ENCODE measurements at regions not wholly inside any gene's neighbourhood (a gene's known extent, or its start where the extent isn't known, plus 50 kb on each side); places are given as distances from the start of the nearest gene placed in this dataset.

DNA sequence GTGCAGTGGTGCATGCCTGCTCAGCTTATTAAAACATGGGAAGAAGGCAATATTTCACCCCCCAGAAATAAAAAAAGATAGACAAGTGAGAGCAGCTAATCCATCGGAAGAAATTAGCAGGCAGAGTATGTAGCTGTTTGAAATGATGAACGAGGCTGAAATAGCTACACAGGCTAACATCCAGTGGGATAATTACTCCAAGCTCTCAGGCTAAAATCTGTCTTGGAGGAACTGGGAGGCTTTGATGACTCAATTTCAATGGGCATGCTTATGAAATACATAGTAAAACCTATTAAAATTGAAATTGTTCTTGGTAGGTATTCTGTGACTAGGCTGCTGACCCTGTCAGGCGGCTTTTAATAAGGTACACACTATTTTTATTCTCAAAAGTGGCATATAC lies 84.1 kb upstream of the RRP15 start:
- H3K36me3 ChIP-seq (ENCODE audit: low read length) = no peaks in the 10 kb centered on the region
- H3K27ac ChIP-seq (ENCODE audit: low read depth, low read length) = no peak overlapping the region
- no peaks in the 10 kb centered on the region for H3K9me3 ChIP-seq (ENCODE audit: insufficient read depth, low read length)
- H3K79me2 ChIP-seq (ENCODE audit: insufficient read depth, low read length) = no peaks in the 10 kb centered on the region
- no peaks in the 10 kb centered on the region for H3F3A ChIP-seq (ENCODE audit: insufficient read depth)
- H3K27me3 ChIP-seq (ENCODE audit: low read length) = no peaks in the 10 kb centered on the region
- H3K9me2 ChIP-seq (replicated peaks; ENCODE audit: insufficient read depth, low read length) = no peaks in the 10 kb centered on the region
- H3K4me3 ChIP-seq (ENCODE audit: insufficient read depth, low read length, poor library complexity, severe bottlenecking) = no peak overlapping the region
- no peak for TF ChIP-seq EZH2phosphoT487 (conservative IDR thresholded peaks at IDR 0.05; ENCODE audit: low read length)
- no peaks in the 10 kb centered on the region for H4K20me1 ChIP-seq (ENCODE audit: low read depth, low read length)
- H3K9ac ChIP-seq (ENCODE audit: low read length) = no peak overlapping the region
- H2AFZ ChIP-seq (ENCODE audit: low read depth, low read length, severe bottlenecking) = no peak overlapping the region
- no peak overlapping the region for H3K4me2 ChIP-seq (ENCODE audit: low read depth, low read length, poor library complexity, severe bottlenecking)

DNA sequence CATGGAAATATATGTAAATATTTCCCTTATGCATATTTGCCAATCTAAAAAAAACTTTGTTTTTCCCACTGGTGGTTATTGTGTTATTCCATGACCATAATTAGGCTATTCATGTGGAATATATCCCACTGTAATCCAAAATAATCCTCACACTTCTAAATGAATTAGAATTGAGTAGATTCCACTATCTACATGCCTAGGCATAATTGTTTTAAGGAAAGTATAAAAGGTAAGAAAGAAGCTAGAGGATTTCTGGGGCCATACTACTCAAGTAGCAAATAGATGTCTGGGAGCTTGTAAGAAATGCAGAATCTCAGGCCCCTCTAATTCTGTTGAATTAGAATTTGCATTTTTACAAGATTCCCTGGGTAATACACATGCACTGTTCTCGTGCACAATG lies 83.5 kb upstream of the RRP15 start:
- no peaks in the 10 kb centered on the region for H3K36me3 ChIP-seq (ENCODE audit: low read length)
- H3K9me2 ChIP-seq (replicated peaks; ENCODE audit: insufficient read depth, low read length) = no peaks in the 10 kb centered on the region
- no peak overlapping the region for H2AFZ ChIP-seq (ENCODE audit: low read depth, low read length, severe bottlenecking)
- no peak for TF ChIP-seq EZH2phosphoT487 (conservative IDR thresholded peaks at IDR 0.05; ENCODE audit: low read length)
- TF ChIP-seq, protein P1, sequence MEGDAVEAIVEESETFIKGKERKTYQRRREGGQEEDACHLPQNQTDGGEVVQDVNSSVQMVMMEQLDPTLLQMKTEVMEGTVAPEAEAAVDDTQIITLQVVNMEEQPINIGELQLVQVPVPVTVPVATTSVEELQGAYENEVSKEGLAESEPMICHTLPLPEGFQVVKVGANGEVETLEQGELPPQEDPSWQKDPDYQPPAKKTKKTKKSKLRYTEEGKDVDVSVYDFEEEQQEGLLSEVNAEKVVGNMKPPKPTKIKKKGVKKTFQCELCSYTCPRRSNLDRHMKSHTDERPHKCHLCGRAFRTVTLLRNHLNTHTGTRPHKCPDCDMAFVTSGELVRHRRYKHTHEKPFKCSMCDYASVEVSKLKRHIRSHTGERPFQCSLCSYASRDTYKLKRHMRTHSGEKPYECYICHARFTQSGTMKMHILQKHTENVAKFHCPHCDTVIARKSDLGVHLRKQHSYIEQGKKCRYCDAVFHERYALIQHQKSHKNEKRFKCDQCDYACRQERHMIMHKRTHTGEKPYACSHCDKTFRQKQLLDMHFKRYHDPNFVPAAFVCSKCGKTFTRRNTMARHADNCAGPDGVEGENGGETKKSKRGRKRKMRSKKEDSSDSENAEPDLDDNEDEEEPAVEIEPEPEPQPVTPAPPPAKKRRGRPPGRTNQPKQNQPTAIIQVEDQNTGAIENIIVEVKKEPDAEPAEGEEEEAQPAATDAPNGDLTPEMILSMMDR (IDR thresholded peaks at IDR 0.05; ENCODE audit: insufficient read depth, low read length, poor library complexity, severe bottlenecking) = no peak
- no peaks in the 10 kb centered on the region for H4K20me1 ChIP-seq (ENCODE audit: low read depth, low read length)
- H3K9me3 ChIP-seq (ENCODE audit: insufficient read depth, low read length) = no peaks in the 10 kb centered on the region
- H3K4me3 ChIP-seq (ENCODE audit: insufficient read depth, low read length, poor library complexity, severe bottlenecking) = no peak overlapping the region
- no peaks in the 10 kb centered on the region for H3F3A ChIP-seq (ENCODE audit: insufficient read depth)
- H3K79me2 ChIP-seq (ENCODE audit: insufficient read depth, low read length) = no peaks in the 10 kb centered on the region
- H3K27me3 ChIP-seq (ENCODE audit: low read length) = no peaks in the 10 kb centered on the region
- H3K9ac ChIP-seq (ENCODE audit: low read length) = no peak overlapping the region
- no peak overlapping the region for H3K4me2 ChIP-seq (ENCODE audit: low read depth, low read length, poor library complexity, severe bottlenecking)
- no peak overlapping the region for H3K27ac ChIP-seq (ENCODE audit: low read depth, low read length)

DNA sequence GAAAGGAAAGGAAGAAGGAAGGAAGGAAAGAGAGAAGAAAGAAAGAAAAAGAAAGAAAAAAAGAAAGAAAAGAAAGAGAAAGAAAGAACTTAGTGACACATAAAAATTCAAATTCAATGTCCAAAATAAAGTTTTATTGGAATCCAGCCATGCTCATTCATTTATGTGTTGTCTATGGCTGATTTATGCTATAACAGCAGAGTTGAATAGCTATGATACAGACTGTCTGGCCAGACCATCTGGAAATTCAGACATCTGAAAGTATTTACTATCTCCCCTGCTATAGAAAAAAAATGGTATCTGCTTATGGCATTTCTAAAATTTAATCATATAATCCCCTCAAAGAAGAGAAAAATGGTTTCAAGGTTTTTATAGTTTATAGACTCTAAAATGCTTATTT lies 79.4 kb upstream of the RRP15 start:
- H3F3A ChIP-seq (ENCODE audit: insufficient read depth) = no peaks in the 10 kb centered on the region
- no peaks in the 10 kb centered on the region for H3K79me2 ChIP-seq (ENCODE audit: insufficient read depth, low read length)
- H3K36me3 ChIP-seq (ENCODE audit: low read length) = no peaks in the 10 kb centered on the region
- no peak overlapping the region for H3K4me2 ChIP-seq (ENCODE audit: low read depth, low read length, poor library complexity, severe bottlenecking)
- no peaks in the 10 kb centered on the region for H3K9me2 ChIP-seq (replicated peaks; ENCODE audit: insufficient read depth, low read length)
- no peak overlapping the region for H3K9ac ChIP-seq (ENCODE audit: low read length)
- no peak overlapping the region for H3K27ac ChIP-seq (ENCODE audit: low read depth, low read length)
- no peaks in the 10 kb centered on the region for H3K27me3 ChIP-seq (ENCODE audit: low read length)
- H4K20me1 ChIP-seq (ENCODE audit: low read depth, low read length) = no peaks in the 10 kb centered on the region
- TF ChIP-seq EZH2phosphoT487 (conservative IDR thresholded peaks at IDR 0.05; ENCODE audit: low read length) = no peak
- TF ChIP-seq, protein P1 (IDR thresholded peaks at IDR 0.05; ENCODE audit: insufficient read depth, low read length, poor library complexity, severe bottlenecking) = no peak
- no peak overlapping the region for H2AFZ ChIP-seq (ENCODE audit: low read depth, low read length, severe bottlenecking)
- H3K9me3 ChIP-seq (ENCODE audit: insufficient read depth, low read length) = no peaks in the 10 kb centered on the region
- H3K4me3 ChIP-seq (ENCODE audit: insufficient read depth, low read length, poor library complexity, severe bottlenecking) = no peak overlapping the region

DNA sequence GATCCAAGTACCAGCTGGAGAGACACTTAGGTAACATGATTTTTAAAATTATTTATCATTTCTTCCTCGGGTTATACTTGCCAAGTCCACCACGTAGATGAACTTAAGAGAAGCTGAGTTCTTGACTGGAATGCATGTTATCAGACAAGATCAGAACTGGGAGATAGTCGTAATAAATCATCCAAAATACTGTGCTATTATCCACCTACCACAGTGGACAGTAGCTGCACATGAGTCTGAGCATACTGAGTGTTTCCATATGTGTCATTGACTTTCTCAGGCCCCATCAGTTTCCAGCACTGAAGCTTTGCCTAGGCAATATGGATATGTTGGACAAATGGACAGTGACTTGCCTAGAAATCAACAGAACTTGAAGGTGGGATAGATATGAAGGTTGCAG lies 77.9 kb upstream of the RRP15 start:
- H3K9me2 ChIP-seq (replicated peaks; ENCODE audit: insufficient read depth, low read length) = no peaks in the 10 kb centered on the region
- H3K4me2 ChIP-seq (ENCODE audit: low read depth, low read length, poor library complexity, severe bottlenecking) = no peak overlapping the region
- H3K9ac ChIP-seq (ENCODE audit: low read length) = no peak overlapping the region
- no peaks in the 10 kb centered on the region for H4K20me1 ChIP-seq (ENCODE audit: low read depth, low read length)
- H3K79me2 ChIP-seq (ENCODE audit: insufficient read depth, low read length) = no peaks in the 10 kb centered on the region
- TF ChIP-seq EZH2phosphoT487 (conservative IDR thresholded peaks at IDR 0.05; ENCODE audit: low read length) = no peak
- TF ChIP-seq, protein P1 (IDR thresholded peaks at IDR 0.05; ENCODE audit: insufficient read depth, low read length, poor library complexity, severe bottlenecking) = no peak
- no peak overlapping the region for H3K27ac ChIP-seq (ENCODE audit: low read depth, low read length)
- H3K27me3 ChIP-seq (ENCODE audit: low read length) = no peaks in the 10 kb centered on the region
- H3K9me3 ChIP-seq (ENCODE audit: insufficient read depth, low read length) = no peaks in the 10 kb centered on the region
- H3K4me3 ChIP-seq (ENCODE audit: insufficient read depth, low read length, poor library complexity, severe bottlenecking) = no peak overlapping the region
- H3K36me3 ChIP-seq (ENCODE audit: low read length) = no peaks in the 10 kb centered on the region
- H2AFZ ChIP-seq (ENCODE audit: low read depth, low read length, severe bottlenecking) = no peak overlapping the region
- no peaks in the 10 kb centered on the region for H3F3A ChIP-seq (ENCODE audit: insufficient read depth)
